Loucy (cell line): ENCODE measurements at regions not wholly inside any gene's neighbourhood (a gene's known extent, or its start where the extent isn't known, plus 50 kb on each side); places are given as distances from the start of the nearest gene placed in this dataset.

Experiments
- H2AFZ ChIP-seq: fragments of 200-600 bp; sonication (generic); 2 replicates; pipeline ENCODE4 v1.6.0; 2016; ENCODE audit warnings: antibody characterized with exemption, mild to moderate bottlenecking, low read length, moderate library complexity
- H3F3A ChIP-seq: fragments of 200-600 bp; 2 replicates; pipeline ENCODE4 v1.6.0; 2016; ENCODE audit warnings: antibody characterized with exemption, low read depth, mild to moderate bottlenecking
- H3K27me3 ChIP-seq: fragments of 200-600 bp; sonication (generic); 2 replicates; pipeline ENCODE4 v1.6.1; 2014; ENCODE audit warnings: low read length, mild to moderate bottlenecking; ENCODE audit not compliant: insufficient read depth, poor library complexity, severe bottlenecking
- H3K36me3 ChIP-seq: fragments of 200-600 bp; sonication (generic); 2 replicates; pipeline ENCODE4 v1.6.1; 2016; ENCODE audit warnings: low read length; ENCODE audit not compliant: insufficient read depth
- H3K4me1 ChIP-seq: fragments of 200-600 bp; sonication (generic); 2 replicates; pipeline ENCODE4 v1.5.1; 2014; ENCODE audit warnings: low read length, mild to moderate bottlenecking; ENCODE audit not compliant: insufficient read depth, poor library complexity, severe bottlenecking
- H3K4me2 ChIP-seq: fragments of 200-600 bp; sonication (generic); 2 replicates; pipeline ENCODE4 v1.6.0; 2014; ENCODE audit warnings: antibody characterized with exemption, low read length, low read depth, mild to moderate bottlenecking; ENCODE audit not compliant: poor library complexity, severe bottlenecking
- H3K4me3 ChIP-seq: fragments of 200-600 bp; sonication (generic); 2 replicates; pipeline ENCODE4 v1.5.1; 2014; ENCODE audit warnings: low read length, mild to moderate bottlenecking, mixed read lengths; ENCODE audit not compliant: poor library complexity, severe bottlenecking
- H3K79me2 ChIP-seq: fragments of 200-600 bp; sonication (generic); 2 replicates; pipeline ENCODE4 v1.6.1; 2014; ENCODE audit warnings: low read length; ENCODE audit not compliant: insufficient read depth
- H3K9ac ChIP-seq: fragments of 200-600 bp; sonication (generic); 2 replicates; pipeline ENCODE4 v1.6.0; 2014; ENCODE audit warnings: mild to moderate bottlenecking, low read depth, low read length, moderate library complexity; ENCODE audit not compliant: poor library complexity, severe bottlenecking
- H3K9me2 ChIP-seq: fragments of 200-600 bp; sonication (generic); replicated peaks from 2 replicates; pipeline ENCODE4 v1.6.1; 2016; ENCODE audit warnings: low read depth, low read length, mixed read lengths
- H3K9me3 ChIP-seq: fragments of 200-600 bp; sonication (generic); 2 replicates; pipeline ENCODE4 v1.6.1; 2014; ENCODE audit warnings: mild to moderate bottlenecking, antibody characterized with exemption, low read length, low read depth; ENCODE audit not compliant: insufficient read depth
- H4K20me1 ChIP-seq: fragments of 200-600 bp; sonication (generic); 2 replicates; pipeline ENCODE4 v1.6.0; 2014; ENCODE audit warnings: antibody characterized with exemption, low read length, mild to moderate bottlenecking; ENCODE audit not compliant: insufficient read depth, poor library complexity, severe bottlenecking
- CTCF ChIP-seq: fragments of 200-600 bp; sonication (generic); conservative IDR thresholded peaks from 2 replicates; pipeline ENCODE4 v1.5.1; 2014; ENCODE audit warnings: mild to moderate bottlenecking, antibody characterized with exemption, low read length
- EZH2phosphoT487 ChIP-seq: fragments of 200-600 bp; IDR thresholded peaks from 2 replicates; pipeline ENCODE4 v1.6.1; 2018; ENCODE audit warnings: antibody characterized with exemption, mild to moderate bottlenecking, moderate library complexity, borderline replicate concordance

GRCh38 chr5:19258686-19259085, 729.3 kb downstream of the CDH18 start:
- no peaks in the 10 kb centered on the region for H3K4me1 ChIP-seq
- no peaks in the 10 kb centered on the region for H3K79me2 ChIP-seq
- H3F3A ChIP-seq, result no peaks in the 10 kb centered on the region
- no peaks in the 10 kb centered on the region for H4K20me1 ChIP-seq
- no peak overlapping the region for H3K4me3 ChIP-seq
- no peaks in the 10 kb centered on the region for H3K36me3 ChIP-seq
- TF ChIP-seq EZH2phosphoT487 (no peak), CTCF (no peak)
- H3K9me3 ChIP-seq, result no peaks in the 10 kb centered on the region
- no peak overlapping the region for H3K9ac ChIP-seq
- H3K27me3 ChIP-seq, result no peaks in the 10 kb centered on the region
- no peak overlapping the region for H2AFZ ChIP-seq
- H3K9me2 ChIP-seq, result no peaks in the 10 kb centered on the region
- no peak overlapping the region for H3K4me2 ChIP-seq

- Histone ChIP-seq H3K27me3 (no peaks in the 10 kb centered on the region), H3K9me2 (no peaks in the 10 kb centered on the region), H3K9ac (no peak overlapping the region), H3K36me3 (no peaks in the 10 kb centered on the region), H3K4me1 (no peaks in the 10 kb centered on the region), H2AFZ (no peak overlapping the region), H3K9me3 (no peaks in the 10 kb centered on the region), H4K20me1 (no peaks in the 10 kb centered on the region), H3F3A (no peaks in the 10 kb centered on the region), H3K79me2 (no peaks in the 10 kb centered on the region), H3K4me2 (no peak overlapping the region), H3K4me3 (no peak overlapping the region)
- TF ChIP-seq CTCF (no peak; the same call in 1 of the 2 replicates), EZH2phosphoT487 (no peak)
These were observed 726.1 kb downstream of the CDH18 start for GRCh38 chr5:19261879-19262278.

- H3K79me2 ChIP-seq, result no peaks in the 10 kb centered on the region
- no peak overlapping the region for H3K4me3 ChIP-seq
- H3K9me3 ChIP-seq, result no peaks in the 10 kb centered on the region
- no peak overlapping the region for H3K9ac ChIP-seq
- H3K4me1 ChIP-seq, result no peaks in the 10 kb centered on the region
- H3K4me2 ChIP-seq, result no peak overlapping the region
- no peaks in the 10 kb centered on the region for H3K36me3 ChIP-seq
- H4K20me1 ChIP-seq, result no peaks in the 10 kb centered on the region
- no peaks in the 10 kb centered on the region for H3K9me2 ChIP-seq
- no peaks in the 10 kb centered on the region for H3F3A ChIP-seq
- no peak overlapping the region for H2AFZ ChIP-seq
- TF ChIP-seq EZH2phosphoT487, result no peak
- no peaks in the 10 kb centered on the region for H3K27me3 ChIP-seq
These were observed 723.2 kb downstream of the CDH18 start for GRCh38 chr5:19264821-19265220.

GRCh38 chr5:19266791-19267190, 721.2 kb downstream of the CDH18 start:
- no peak overlapping the region for H2AFZ ChIP-seq
- H3K9me2 ChIP-seq, result no peaks in the 10 kb centered on the region
- H3K4me2 ChIP-seq, result no peak overlapping the region
- no peaks in the 10 kb centered on the region for H3K27me3 ChIP-seq
- TF ChIP-seq CTCF (no peak), EZH2phosphoT487 (no peak)
- H4K20me1 ChIP-seq, result no peaks in the 10 kb centered on the region
- H3K36me3 ChIP-seq, result no peaks in the 10 kb centered on the region
- no peaks in the 10 kb centered on the region for H3K9me3 ChIP-seq
- H3K9ac ChIP-seq, result no peak overlapping the region
- H3K79me2 ChIP-seq, result no peaks in the 10 kb centered on the region
- H3K4me3 ChIP-seq, result no peak overlapping the region
- H3F3A ChIP-seq, result no peaks in the 10 kb centered on the region
- H3K4me1 ChIP-seq, result no peaks in the 10 kb centered on the region
